SW480 (cell line): ENCODE measurements at regions not wholly inside any gene's neighbourhood (a gene's known extent, or its start where the extent isn't known, plus 50 kb on each side); places are given as distances from the start of the nearest gene placed in this dataset.
"Not testable (repeated sequence)": the region's sequence is repeated elsewhere in the genome, so short reads cannot be mapped to it uniquely, and the experiment has no call there.

ENCODE experiments used
- DNase-seq: peaks from one replicate; pipeline ENCODE4 v3.0.0-alpha.2; 2016; ENCODE audit warnings: low spot score

DNA sequence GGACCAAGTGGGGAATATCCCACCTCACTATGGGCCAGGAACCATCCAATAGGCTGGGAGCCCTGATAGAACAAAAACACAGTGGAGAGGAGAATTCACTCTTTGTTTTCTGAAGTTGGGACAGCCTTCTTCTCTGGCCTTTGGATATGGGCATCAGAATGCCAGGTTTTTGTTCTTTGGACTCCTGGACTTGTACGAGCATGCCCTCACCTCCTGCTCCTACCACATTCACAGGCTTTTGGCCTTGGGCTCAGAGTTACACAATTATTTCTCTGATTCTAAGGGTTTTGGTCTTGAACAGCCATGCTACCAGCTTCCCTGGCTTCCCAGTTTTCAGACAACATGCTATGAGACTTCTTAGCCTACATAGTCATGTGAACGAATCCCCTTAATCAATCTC is 732.9 kb upstream of the VRK2 start:
- no peak for DNase-seq

DNA sequence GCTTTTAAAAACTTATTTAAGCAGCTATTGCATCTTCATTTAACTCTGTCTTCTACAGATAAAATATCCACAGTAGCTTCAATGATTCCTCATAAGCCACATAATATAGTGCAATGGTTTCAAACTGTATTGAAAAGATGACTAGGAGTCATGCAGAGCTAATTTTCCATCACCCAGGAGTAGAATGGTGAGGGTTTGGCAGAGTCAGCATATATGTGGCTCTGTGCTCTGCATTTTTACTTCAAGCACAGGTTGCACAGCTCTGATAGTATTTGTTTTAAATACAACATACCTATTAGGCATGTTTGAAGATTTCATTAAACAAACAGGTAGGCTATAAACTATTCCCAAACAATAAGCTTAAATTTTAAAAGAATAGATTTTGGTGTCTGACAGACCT is 731.9 kb upstream of the VRK2 start:
- DNase-seq, result no peak

- DNase-seq, result no peak
Measured at GRCh38 chr2:57330447-57330846, 716.2 kb upstream of the VRK2 start.

DNA sequence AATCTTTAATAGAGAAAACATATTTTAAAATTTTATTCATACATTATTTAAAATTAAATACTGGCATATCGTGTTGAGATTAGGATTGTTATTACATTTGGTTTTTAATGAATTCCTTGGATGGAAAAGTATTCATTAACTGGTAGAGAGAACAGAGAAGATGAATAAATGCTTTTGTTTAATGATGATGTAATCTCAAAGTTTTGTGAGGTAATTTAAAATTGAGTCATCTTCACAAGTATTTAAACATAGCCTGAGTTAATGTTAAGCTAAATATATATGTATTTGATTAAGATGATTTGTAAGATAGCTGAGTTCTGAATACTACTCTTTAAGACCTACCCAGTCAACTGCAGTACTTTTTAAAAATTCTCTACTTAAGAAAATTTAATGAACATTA is 713.4 kb upstream of the VRK2 start:
- DNase-seq, result no peak

- no peak for DNase-seq
Measured at GRCh38 chr2:57343391-57344006, 703.1 kb upstream of the VRK2 start.

GRCh38 chr2:57368190-57368589 is 678.4 kb upstream of the VRK2 start:
- DNase-seq, result no peak

GRCh38 chr2:57370882-57371585 is 675.6 kb upstream of the VRK2 start:
- DNase-seq, result no peak

- no peak for DNase-seq
Measured at GRCh38 chr2:57372237-57372984, 674.2 kb upstream of the VRK2 start.

- peak; percentile 19 for DNase-seq
Measured at GRCh38 chr2:57373530-57373929, 673.1 kb upstream of the VRK2 start.

DNA sequence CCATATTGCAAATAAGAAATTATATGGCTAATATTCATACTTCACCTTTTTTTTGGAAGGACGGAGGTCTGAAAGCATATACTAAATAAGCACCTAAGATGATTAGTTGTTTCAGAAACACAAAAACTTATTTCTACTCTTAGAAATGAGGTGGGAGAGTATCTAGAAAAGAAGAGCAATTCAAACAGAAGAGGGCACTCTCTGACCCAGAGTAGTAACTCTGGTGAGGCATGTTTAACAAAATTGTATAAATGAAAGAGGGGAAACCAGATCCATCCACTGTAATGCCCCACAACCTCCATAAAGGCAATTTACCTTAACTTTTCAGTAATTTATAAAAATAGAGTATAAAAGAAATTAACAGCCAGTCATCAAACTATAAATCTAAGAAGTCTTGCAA is 669.6 kb upstream of the VRK2 start:
- DNase-seq, result peak; percentile 18

DNA sequence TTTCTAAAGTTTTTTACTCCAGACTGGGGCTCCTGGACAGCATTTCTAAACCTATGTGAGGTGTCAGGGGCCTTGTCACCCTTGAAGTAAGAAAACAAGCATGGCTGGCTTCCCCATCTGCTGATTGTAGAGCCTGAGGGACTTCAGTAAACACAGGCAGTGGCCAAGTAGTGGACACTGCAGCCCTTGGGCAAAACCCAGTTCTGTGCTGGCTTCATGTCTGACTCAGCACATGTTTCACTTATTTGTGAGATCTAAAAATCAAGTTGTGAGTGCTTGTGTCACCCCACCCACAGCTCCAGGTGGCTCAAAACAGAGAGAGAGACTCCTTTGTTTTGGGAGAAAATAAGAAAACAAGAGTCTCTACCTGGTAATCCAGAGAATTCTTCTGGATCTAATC is 660.3 kb upstream of the VRK2 start:
- DNase-seq, result no peak

- DNase-seq, result no peak
Measured at GRCh38 chr2:57396355-57397098, 650.1 kb upstream of the VRK2 start.

GRCh38 chr2:57397550-57398360 is 648.9 kb upstream of the VRK2 start:
- no peak for DNase-seq

- DNase-seq, result no peak
Measured at GRCh38 chr2:57399057-57399456, 647.5 kb upstream of the VRK2 start.

DNA sequence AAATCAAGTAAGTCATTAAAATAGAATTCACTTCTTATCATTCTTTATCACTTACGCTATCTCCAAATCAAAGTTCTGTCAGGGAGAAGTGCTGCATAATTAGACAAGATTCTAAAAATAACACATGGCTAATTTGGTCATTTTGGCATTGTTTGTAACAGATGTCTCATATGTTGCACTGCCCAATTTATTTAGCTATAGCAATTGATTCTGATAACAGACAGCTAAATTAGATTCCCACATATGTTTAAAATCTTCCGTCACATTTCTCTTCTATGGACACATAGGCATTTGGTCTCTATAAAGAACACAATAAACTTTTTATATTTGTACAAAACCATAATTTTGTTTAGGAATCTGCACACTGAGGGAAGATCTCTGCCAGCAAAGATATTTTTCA is 644.5 kb upstream of the VRK2 start:
- no peak for DNase-seq

DNA sequence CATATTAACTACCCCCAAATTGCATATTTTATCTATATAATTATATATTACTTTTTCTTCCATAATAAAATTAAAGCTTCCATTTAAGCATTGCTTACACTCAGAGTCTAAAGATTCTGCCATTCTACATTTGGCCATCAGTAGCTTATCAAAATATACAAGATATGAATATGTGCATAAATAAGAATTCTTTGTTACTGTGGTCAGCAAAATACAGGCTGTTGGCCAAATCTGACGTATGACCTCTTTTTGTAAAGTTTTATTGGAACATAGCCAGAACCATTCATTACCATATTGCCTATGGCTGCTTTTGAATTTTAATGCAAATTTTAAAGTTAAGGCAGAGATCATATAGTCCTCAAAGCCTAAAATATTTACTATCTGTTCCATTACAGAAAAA is 643.9 kb upstream of the VRK2 start:
- DNase-seq, result no peak

- DNase-seq, result no peak
Measured at GRCh38 chr2:57407772-57408201, 638.8 kb upstream of the VRK2 start.

GRCh38 chr2:57408587-57408986 is 638.0 kb upstream of the VRK2 start:
- no peak for DNase-seq

DNA sequence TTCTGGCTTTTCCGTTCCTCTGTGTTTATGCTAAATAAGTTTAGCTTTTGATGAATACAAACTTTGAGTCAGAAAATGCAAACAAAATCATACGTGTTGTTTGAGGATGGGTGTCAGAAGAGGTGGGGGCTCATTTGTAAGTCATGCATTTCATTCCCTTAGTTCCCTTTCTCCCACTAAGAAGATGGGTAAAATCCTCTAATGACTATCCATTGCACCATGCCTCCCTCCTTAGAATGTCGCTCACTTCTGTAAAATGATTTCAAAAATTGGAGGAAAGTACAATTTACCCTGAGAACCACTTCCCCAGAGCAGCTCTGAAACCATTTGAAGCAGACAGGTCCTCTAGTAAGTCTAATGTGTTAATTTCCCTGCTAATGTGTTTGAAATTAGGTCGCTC is 629.6 kb upstream of the VRK2 start:
- DNase-seq, result no peak

- not testable (repeated sequence) for DNase-seq
Measured at GRCh38 chr2:57418859-57419346, 627.7 kb upstream of the VRK2 start.

DNA sequence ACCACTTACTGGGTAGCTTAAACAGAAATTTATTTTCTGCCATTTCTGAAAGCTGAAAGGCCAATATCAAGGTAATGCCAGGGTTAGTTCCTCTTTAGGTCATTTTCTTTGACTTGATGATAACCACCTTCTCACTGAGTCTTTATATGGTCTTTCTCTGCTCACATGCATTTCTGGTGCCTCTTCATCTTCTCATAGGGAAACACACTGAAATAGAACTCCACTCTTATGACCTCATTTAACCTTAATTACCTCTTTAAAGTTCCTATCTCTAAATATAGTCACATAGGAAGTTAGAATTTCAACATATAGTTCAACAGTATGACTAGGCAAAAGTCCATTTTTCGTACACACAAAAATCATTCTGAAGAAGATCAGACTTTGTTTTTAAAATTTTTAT is 616.8 kb upstream of the VRK2 start:
- DNase-seq, result no peak

GRCh38 chr2:57432528-57432927 is 614.1 kb upstream of the VRK2 start:
- no peak for DNase-seq
